ENCODE measurements at regions not wholly inside any gene's neighbourhood (a gene's known extent, or its start where the extent isn't known, plus 50 kb on each side); places are given as distances from the start of the nearest gene placed in this dataset.
"Not testable (repeated sequence)": the region's sequence is repeated elsewhere in the genome, so short reads cannot be mapped to it uniquely, and the experiment has no call there.

- Mint-ChIP-seq H3K36me3 (no peaks in the 10 kb centered on the region), H3K4me1 (no peaks in the 10 kb centered on the region), H3K27me3 (no peaks in the 10 kb centered on the region), H3K9me3 (peaks cover 6% of the 10 kb centered on the region), H3K27ac (no peak overlapping the region), H3K4me3 (no peak overlapping the region)
- ATAC-seq (ENCODE audit: low read depth) (no peak), DNase-seq (ENCODE audit: low spot score in 2 of 2) (no peak)
Measured at GRCh38 chr3:78091478-78092119, 1051.7 kb downstream of the ROBO2 start.

DNA sequence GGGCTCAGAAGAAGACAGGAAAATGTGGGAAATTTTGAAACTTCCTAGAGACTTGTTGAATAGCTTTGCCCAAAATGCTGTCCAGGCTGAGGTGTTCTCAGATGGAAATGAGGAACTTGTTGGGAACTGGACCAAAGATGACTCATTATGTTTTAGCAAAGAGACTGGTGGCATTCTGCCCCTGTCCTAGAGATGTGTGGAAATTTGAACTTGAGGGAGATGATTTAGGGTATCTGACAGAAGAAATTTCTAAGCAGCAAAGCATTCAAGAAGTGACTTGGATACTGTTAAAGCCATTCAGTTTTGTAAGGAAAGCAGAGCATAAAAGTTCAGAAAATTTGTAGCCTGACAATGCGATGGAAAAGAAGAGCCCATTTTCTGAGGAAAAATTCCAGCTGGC is 1052.7 kb downstream of the ROBO2 start:
- not testable (repeated sequence) for H3K27ac Mint-ChIP-seq; H3K4me3 Mint-ChIP-seq; H3K4me1 Mint-ChIP-seq; ATAC-seq (ENCODE audit: low read depth); H3K9me3 Mint-ChIP-seq; H3K27me3 Mint-ChIP-seq; H3K36me3 Mint-ChIP-seq; DNase-seq (ENCODE audit: low spot score in 2 of 2)

DNA sequence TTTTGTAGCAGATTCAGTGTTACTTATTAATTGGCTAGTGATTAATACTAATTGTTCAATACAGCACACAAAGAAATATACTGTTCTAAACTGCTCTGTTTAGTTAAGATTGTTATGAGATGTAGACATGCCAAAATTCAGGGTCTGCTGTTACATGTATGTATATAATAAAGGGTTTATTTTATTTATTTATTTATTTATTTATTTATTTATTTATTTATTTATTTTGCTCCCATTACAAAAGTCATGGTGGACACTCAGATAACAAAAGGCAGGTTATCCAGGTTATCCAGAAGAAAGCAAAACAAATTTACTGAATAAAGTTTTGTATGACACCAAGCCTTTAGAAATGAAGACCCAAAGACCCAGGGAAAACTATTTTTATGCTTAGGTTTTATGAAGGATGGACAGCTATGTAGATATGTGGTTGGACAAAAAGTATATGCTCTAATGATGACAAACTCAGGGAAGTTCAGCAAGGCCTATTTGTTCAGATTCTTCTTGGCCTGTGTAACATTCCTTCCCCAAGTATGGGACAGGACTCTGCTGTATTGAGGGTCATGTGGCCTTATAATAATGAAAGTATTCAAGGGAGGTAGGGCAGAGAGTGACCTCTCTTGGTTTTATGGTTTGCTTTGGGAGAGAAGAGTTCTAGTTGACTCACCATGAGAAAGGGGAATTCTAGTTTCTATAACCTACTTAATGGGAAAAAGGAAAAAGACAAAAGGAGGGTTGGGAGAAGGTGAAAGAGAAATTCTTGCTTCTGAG is 1056.8 kb downstream of the ROBO2 start:
- ATAC-seq (ENCODE audit: low read depth) = no peak
- Mint-ChIP-seq H3K9me3 (peaks cover 4% of the 10 kb centered on the region), H3K4me3 (no peak overlapping the region), H3K27me3 (no peaks in the 10 kb centered on the region), H3K27ac (no peak overlapping the region), H3K36me3 (no peaks in the 10 kb centered on the region), H3K4me1 (no peaks in the 10 kb centered on the region)
- DNase-seq (ENCODE audit: low spot score in 2 of 2) = no peak

DNA sequence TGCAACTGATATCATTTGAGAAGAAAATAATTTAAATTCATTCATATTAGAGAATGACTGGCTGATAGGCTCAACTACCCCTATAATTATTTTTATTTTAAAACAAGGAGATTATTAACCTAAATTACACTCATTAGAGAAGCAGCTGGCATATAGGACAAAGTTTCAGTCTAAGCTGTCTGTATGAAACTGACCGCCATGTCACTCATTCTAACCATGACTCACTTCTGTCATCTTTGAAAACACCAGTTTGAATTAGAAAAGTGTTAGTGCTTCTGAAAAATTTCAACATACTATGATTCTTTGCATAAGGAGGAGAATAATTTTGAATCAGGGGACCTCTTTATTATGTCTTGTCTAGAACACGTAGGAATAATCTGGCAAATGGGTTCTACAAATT is 1058.5 kb downstream of the ROBO2 start:
- Mint-ChIP-seq H3K9me3 (peaks cover 4% of the 10 kb centered on the region), H3K4me1 (no peaks in the 10 kb centered on the region), H3K4me3 (no peak overlapping the region), H3K27me3 (no peaks in the 10 kb centered on the region), H3K36me3 (no peaks in the 10 kb centered on the region), H3K27ac (no peak overlapping the region)
- ATAC-seq (ENCODE audit: low read depth) = no peak
- DNase-seq (ENCODE audit: low spot score in 2 of 2) = no peak

- H3K9me3 Mint-ChIP-seq = no peaks in the 10 kb centered on the region
- no peak for DNase-seq (ENCODE audit: low spot score in 2 of 2)
Measured at GRCh38 chr3:78101384-78101783, 1061.5 kb downstream of the ROBO2 start.

GRCh38 chr3:78108269-78108961 is 1068.5 kb downstream of the ROBO2 start:
- H3K4me3 Mint-ChIP-seq; H3K4me1 Mint-ChIP-seq; H3K36me3 Mint-ChIP-seq; H3K9me3 Mint-ChIP-seq; DNase-seq (ENCODE audit: low spot score in 2 of 2); ATAC-seq (ENCODE audit: low read depth); H3K27me3 Mint-ChIP-seq; H3K27ac Mint-ChIP-seq: not testable (repeated sequence)

More at GRCh38 chr3:78101384-78101783, 1061.5 kb downstream of the ROBO2 start:
- no peaks in the 10 kb centered on the region for H3K27me3 Mint-ChIP-seq
- no peaks in the 10 kb centered on the region for H3K4me1 Mint-ChIP-seq
- H3K36me3 Mint-ChIP-seq = no peaks in the 10 kb centered on the region
- no peak overlapping the region for H3K27ac Mint-ChIP-seq
- H3K4me3 Mint-ChIP-seq = no peak overlapping the region
- no peak for ATAC-seq (ENCODE audit: low read depth)

- Mint-ChIP-seq H3K27me3 (no peaks in the 10 kb centered on the region), H3K4me1 (no peaks in the 10 kb centered on the region), H3K9me3 (peaks cover 4% of the 10 kb centered on the region), H3K36me3 (no peaks in the 10 kb centered on the region), H3K27ac (no peak overlapping the region), H3K4me3 (no peak overlapping the region)
- no peak for DNase-seq (ENCODE audit: low spot score in 2 of 2)
- no peak for ATAC-seq (ENCODE audit: low read depth)
Measured at GRCh38 chr3:78112291-78113010, 1072.6 kb downstream of the ROBO2 start.

DNA sequence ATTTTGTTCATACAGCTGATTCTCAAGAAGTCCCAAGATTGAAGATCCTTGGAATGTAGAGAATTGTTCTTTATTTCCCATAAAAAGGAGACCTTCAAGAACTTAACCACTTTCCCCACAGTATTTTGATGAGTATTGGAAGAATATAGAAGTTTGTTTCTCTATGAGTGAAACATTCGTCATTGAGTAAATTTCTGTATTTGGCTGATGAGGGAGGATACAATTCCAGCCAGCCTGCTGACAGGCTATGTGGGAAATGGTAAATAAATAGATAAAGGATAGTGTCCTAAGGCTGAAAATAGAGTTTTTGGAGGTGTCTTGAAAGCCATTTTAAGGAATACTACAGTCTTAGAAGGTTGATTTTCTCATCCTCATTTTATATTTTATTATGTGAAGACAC is 1076.1 kb downstream of the ROBO2 start:
- no peak overlapping the region for H3K27ac Mint-ChIP-seq
- H3K27me3 Mint-ChIP-seq = no peaks in the 10 kb centered on the region
- ATAC-seq (ENCODE audit: low read depth) (no peak), DNase-seq (ENCODE audit: low spot score in 2 of 2) (no peak)
- H3K36me3 Mint-ChIP-seq = no peaks in the 10 kb centered on the region
- H3K4me1 Mint-ChIP-seq = no peaks in the 10 kb centered on the region
- peaks cover 4% of the 10 kb centered on the region for H3K9me3 Mint-ChIP-seq
- no peak overlapping the region for H3K4me3 Mint-ChIP-seq

DNA sequence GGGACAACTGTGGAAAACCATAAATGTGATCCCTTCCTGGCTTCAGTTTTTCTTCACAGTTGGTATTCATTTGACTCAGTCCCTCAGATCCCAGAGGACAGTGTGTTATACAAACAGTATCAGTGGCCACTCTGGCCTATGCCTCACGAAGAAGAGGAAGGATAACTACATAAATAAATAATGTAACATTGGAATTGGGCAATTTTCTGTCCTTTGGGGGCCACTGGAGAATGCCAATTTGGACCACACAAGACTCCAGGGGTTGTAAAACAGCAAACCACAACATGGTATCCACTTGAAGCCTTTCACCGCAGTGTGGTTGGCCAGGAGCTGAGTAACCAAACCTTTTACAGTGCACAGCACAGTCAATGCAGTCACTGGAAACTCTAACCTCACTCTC is 1077.0 kb downstream of the ROBO2 start:
- Mint-ChIP-seq H3K36me3 (no peaks in the 10 kb centered on the region), H3K4me3 (no peak overlapping the region), H3K27me3 (no peaks in the 10 kb centered on the region), H3K4me1 (no peaks in the 10 kb centered on the region), H3K9me3 (peaks cover 4% of the 10 kb centered on the region), H3K27ac (no peak overlapping the region)
- no peak for DNase-seq (ENCODE audit: low spot score in 2 of 2)
- no peak for ATAC-seq (ENCODE audit: low read depth)

- no peak for ATAC-seq (ENCODE audit: low read depth)
- H3K36me3 Mint-ChIP-seq = no peaks in the 10 kb centered on the region
- H3K9me3 Mint-ChIP-seq = peaks cover 13% of the 10 kb centered on the region
- no peak for DNase-seq (ENCODE audit: low spot score in 2 of 2)
- no peak overlapping the region for H3K27ac Mint-ChIP-seq
- H3K27me3 Mint-ChIP-seq = no peaks in the 10 kb centered on the region
- no peaks in the 10 kb centered on the region for H3K4me1 Mint-ChIP-seq
- H3K4me3 Mint-ChIP-seq = no peak overlapping the region
Measured at GRCh38 chr3:78123058-78123457, 1083.2 kb downstream of the ROBO2 start.

DNA sequence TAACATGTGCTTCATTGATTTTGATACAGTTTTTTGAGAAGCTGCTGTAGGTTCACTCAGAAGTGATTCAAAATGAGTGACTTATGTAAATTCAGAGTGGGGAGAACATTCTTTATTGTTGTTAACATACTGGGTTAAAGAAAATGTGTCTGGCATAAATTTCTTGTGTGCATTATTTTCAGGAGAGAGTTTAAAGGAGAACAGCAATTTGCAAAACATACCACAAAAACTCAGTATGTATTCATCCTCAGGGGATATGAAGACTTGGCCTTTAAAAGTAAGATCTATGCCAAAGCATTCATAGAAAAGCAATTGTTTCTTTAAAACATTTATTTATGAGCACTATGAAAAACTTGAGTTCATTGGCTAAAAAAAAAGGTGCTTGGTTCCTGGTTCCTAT is 1089.8 kb downstream of the ROBO2 start:
- no peak overlapping the region for H3K4me3 Mint-ChIP-seq
- no peak overlapping the region for H3K27ac Mint-ChIP-seq
- peaks cover 16% of the 10 kb centered on the region for H3K9me3 Mint-ChIP-seq
- peaks cover 3% of the 10 kb centered on the region for H3K4me1 Mint-ChIP-seq
- H3K27me3 Mint-ChIP-seq = no peaks in the 10 kb centered on the region
- no peaks in the 10 kb centered on the region for H3K36me3 Mint-ChIP-seq
- ATAC-seq (ENCODE audit: low read depth) (no peak), DNase-seq (ENCODE audit: low spot score in 2 of 2) (no peak)

DNA sequence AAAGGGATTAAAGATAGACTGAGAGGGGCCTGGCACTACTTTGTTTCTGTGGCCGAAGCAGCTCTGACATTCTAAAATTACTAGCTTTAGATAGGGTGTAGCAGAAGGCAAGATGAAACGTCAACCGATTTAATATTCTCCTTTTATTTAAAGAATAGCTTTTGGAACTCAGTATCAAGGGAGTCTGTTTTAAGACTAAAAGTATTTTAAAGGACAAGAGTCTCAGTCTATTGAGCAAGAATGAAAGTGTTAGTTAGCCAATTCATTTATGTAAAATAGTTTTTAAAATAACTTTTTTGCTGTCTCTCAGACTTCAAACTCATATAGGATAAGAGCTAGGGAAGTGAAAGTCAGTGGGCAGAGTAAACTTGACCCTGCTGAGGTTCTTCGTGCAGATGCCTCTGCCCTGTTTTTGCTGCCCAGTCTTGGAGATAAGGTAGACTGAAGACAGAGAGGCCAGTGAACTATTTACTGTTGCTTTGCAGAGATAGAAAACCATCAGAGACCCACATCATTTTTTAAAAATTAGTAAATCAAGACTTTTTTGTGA is 1090.9 kb downstream of the ROBO2 start:
- Mint-ChIP-seq H3K4me1 (peaks cover 3% of the 10 kb centered on the region), H3K27me3 (no peaks in the 10 kb centered on the region), H3K36me3 (no peaks in the 10 kb centered on the region), H3K4me3 (no peak overlapping the region), H3K27ac (no peak overlapping the region), H3K9me3 (peaks cover 7% of the 10 kb centered on the region)
- ATAC-seq (ENCODE audit: low read depth) (no peak), DNase-seq (ENCODE audit: low spot score in 2 of 2) (no peak)

DNA sequence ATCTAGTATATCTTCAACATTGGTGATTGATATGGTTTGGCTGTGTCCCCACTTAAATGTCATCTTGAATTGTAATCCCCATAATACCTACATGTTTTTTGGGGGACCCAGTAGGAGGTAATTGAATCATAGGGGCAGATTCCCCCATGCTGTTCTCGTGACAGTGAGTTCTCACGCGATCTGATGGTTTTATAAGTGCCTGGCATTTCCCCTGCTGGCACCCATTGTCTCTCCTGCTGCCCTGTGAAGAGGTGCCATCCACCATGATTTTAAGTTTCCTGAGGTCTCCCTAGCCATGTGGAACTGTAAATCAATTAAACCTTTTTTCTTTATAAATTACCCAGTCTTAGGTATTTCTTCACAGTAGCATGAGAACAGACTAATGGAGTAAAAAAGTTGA is 1094.6 kb downstream of the ROBO2 start:
- Mint-ChIP-seq H3K9me3 (peaks cover 8% of the 10 kb centered on the region), H3K27me3 (no peaks in the 10 kb centered on the region), H3K27ac (no peak overlapping the region), H3K4me3 (no peak overlapping the region), H3K4me1 (peaks cover 3% of the 10 kb centered on the region), H3K36me3 (no peaks in the 10 kb centered on the region)
- ATAC-seq (ENCODE audit: low read depth) (no peak), DNase-seq (ENCODE audit: low spot score in 2 of 2) (no peak)

- H3K9me3 Mint-ChIP-seq = peaks cover 7% of the 10 kb centered on the region
- H3K36me3 Mint-ChIP-seq = no peaks in the 10 kb centered on the region
- H3K27ac Mint-ChIP-seq = no peak overlapping the region
- H3K27me3 Mint-ChIP-seq = no peaks in the 10 kb centered on the region
- no peaks in the 10 kb centered on the region for H3K4me1 Mint-ChIP-seq
- ATAC-seq (ENCODE audit: low read depth) (no peak), DNase-seq (ENCODE audit: low spot score in 2 of 2) (no peak)
- H3K4me3 Mint-ChIP-seq = no peak overlapping the region
Measured at GRCh38 chr3:78139166-78139565, 1099.3 kb downstream of the ROBO2 start.

Measured in memory B cell (primary cell).